Lower lobe of right lung (tissue), 2 donors: ENCODE measurements at regions not wholly inside any gene's neighbourhood (a gene's known extent, or its start where the extent isn't known, plus 50 kb on each side); places are given as distances from the start of the nearest gene placed in this dataset.

ENCODE experiments used
- ATAC-seq, 2 donors: fragments of 200-7000 bp; cut with Tn5 transposase; one replicate each; pipeline ENCODE4 v1.9.1; 2020 to 2022; ENCODE audit warnings: mild to moderate bottlenecking in 2 of 2, moderate library complexity in 2 of 2
- DNase-seq: peaks from one replicate; pipeline ENCODE4 v3.0.0-alpha.2; 2020
- H3K27ac ChIP-seq: fragments of 200-600 bp; one replicate; pipeline ENCODE4 v1.8.0; 2022
- H3K27me3 ChIP-seq: fragments of 200-600 bp; one replicate; pipeline ENCODE4 v1.8.0; 2022; ENCODE audit warnings: low read depth
- H3K36me3 ChIP-seq: fragments of 200-600 bp; one replicate; pipeline ENCODE4 v1.8.0; 2022; ENCODE audit warnings: mild to moderate bottlenecking
- H3K4me1 ChIP-seq: fragments of 200-600 bp; one replicate; pipeline ENCODE4 v1.8.0; 2022
- H3K4me3 ChIP-seq: fragments of 200-600 bp; one replicate; pipeline ENCODE4 v1.8.0; 2022; ENCODE audit warnings: mild to moderate bottlenecking
- H3K9me3 ChIP-seq: fragments of 200-600 bp; one replicate; pipeline ENCODE4 v1.8.0; 2022
- intact Hi-C: fragments of 100-400 bp; cut with DNase I; formaldehyde crosslinking; loops from one replicate; pipeline ENCODE4 v1.11.0; 2022
- TF ChIP-seq, protein P1 (sequence below): fragments of 200-600 bp; IDR thresholded peaks from one replicate; pipeline ENCODE4 v1.8.0; 2022; ENCODE audit warnings: antibody characterized with exemption, mild to moderate bottlenecking
- donor health status: DM: no; HTN: yes; CAD: no; lungs with severe emphysema.

DNA sequence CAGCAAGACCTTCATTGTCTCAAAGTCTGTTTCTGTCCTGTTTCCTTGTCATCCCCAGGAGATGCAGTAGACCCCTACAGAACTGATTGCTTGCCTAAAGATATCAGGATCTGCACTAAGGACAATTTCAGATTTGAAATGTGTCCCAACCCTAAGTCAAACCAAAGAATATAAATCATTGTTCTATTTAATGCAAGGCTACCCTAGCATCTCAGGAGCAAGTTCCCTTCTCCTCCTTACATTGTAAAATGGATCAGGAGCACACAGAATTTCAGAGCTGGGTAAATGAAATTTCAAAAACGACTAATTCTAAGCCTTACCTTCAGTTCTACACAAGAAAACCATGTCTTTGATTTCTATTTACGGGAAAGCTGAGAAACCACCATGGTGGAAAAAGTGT, 360.9 kb upstream of the KCNH8 start:
- Histone ChIP-seq H3K4me3 (no peak overlapping the region), H3K36me3 (no peaks in the 10 kb centered on the region), H3K27ac (no peak overlapping the region), H3K9me3 (no peaks in the 10 kb centered on the region), H3K27me3 (no peaks in the 10 kb centered on the region), H3K4me1 (no peaks in the 10 kb centered on the region)
- DNase-seq (no peak), ATAC-seq (no peak)
- TF ChIP-seq, protein P1, sequence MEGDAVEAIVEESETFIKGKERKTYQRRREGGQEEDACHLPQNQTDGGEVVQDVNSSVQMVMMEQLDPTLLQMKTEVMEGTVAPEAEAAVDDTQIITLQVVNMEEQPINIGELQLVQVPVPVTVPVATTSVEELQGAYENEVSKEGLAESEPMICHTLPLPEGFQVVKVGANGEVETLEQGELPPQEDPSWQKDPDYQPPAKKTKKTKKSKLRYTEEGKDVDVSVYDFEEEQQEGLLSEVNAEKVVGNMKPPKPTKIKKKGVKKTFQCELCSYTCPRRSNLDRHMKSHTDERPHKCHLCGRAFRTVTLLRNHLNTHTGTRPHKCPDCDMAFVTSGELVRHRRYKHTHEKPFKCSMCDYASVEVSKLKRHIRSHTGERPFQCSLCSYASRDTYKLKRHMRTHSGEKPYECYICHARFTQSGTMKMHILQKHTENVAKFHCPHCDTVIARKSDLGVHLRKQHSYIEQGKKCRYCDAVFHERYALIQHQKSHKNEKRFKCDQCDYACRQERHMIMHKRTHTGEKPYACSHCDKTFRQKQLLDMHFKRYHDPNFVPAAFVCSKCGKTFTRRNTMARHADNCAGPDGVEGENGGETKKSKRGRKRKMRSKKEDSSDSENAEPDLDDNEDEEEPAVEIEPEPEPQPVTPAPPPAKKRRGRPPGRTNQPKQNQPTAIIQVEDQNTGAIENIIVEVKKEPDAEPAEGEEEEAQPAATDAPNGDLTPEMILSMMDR, result no peak
- intact Hi-C loops, result no loop called here

DNA sequence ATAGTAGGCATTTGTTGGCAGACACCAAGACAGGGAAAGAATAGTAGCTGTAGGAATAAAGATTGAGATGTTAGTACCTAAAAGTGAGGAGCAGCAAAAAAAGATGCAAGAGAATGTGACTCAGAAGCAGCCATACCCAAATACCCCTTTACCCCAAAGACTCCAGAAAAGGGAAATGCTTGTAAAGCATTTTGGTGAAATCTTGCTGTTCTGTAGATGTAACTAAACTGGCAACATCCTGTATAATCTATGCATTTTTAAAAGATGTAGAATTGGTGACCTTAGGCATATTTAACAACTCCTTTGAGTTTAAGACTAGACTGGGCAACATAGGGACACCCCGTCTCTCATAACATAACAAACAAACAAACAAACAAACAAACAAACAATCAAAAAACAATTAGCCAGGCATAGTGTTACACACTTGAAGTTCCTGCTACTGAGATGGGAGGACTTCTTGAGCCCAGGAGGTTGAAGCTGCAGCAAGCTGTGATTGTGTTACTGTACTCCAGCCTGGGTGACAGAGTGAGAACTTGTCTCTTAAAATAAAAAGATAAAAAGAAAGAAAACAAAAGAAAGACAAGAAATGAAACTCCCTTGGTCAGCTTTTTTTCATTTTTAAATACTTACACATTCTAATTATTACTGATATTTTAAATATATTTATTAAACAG, 361.5 kb upstream of the KCNH8 start:
- Histone ChIP-seq H3K4me1 (no peaks in the 10 kb centered on the region), H3K27ac (no peak overlapping the region), H3K9me3 (no peaks in the 10 kb centered on the region), H3K4me3 (no peak overlapping the region), H3K36me3 (no peaks in the 10 kb centered on the region), H3K27me3 (no peaks in the 10 kb centered on the region)
- DNase-seq (no peak), ATAC-seq (no peak)
- TF ChIP-seq, protein P1, result no peak
- intact Hi-C loops, result no loop called here

DNA sequence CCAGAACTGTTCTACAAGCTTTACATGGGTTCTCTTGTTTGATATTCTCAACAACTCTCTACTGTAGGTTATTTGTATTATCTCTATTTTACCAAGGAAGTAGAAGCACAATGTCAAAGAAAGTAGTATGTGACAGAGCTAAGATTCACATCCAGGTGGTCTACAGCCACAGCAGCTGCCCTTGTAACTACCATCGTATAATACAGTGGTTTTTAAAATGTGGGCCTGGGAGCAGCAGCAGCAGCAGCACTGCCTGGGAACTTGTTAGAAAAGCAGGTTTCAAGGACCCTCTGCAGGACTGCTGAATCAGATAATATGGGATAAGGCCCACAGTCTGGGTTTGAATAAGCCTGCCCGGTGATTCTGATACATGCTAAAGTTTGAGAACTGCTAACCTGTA, 357.1 kb upstream of the SATB1 start:
- ATAC-seq, result no peak
- no peaks in the 10 kb centered on the region for H3K27me3 ChIP-seq
- no peaks in the 10 kb centered on the region for H3K36me3 ChIP-seq
- no peaks in the 10 kb centered on the region for H3K4me1 ChIP-seq
- intact Hi-C loops, result no loop called here
- H3K9me3 ChIP-seq, result no peaks in the 10 kb centered on the region
- DNase-seq, result no peak
- H3K4me3 ChIP-seq, result no peak overlapping the region
- TF ChIP-seq, protein P1, result no peak
- no peak overlapping the region for H3K27ac ChIP-seq

DNA sequence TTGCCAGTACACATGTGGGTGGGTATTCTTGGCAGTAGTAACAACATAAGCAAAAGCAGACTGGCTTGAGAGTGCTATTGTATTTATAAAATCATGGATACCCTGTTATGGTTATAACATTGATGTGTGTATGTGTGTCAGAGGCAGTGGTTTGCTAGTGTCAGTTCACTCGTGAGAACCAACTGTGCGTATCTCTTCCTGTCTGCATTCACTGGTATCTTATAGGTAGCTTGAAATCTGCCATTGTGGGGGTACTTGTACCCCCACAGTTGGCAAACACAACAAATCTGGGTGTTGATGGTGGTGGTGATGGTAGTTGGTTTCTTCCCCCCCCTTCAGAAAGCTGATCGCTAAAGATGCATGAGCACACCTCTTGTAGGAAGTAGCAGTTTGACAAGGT, 355.8 kb upstream of the SATB1 start:
- TF ChIP-seq, protein P1, result no peak
- H3K36me3 ChIP-seq, result no peaks in the 10 kb centered on the region
- no peaks in the 10 kb centered on the region for H3K4me1 ChIP-seq
- H3K4me3 ChIP-seq, result no peak overlapping the region
- no peak for ATAC-seq
- H3K27me3 ChIP-seq, result no peaks in the 10 kb centered on the region
- intact Hi-C loops, result no loop called here
- H3K9me3 ChIP-seq, result no peaks in the 10 kb centered on the region
- no peak overlapping the region for H3K27ac ChIP-seq
- DNase-seq, result no peak

DNA sequence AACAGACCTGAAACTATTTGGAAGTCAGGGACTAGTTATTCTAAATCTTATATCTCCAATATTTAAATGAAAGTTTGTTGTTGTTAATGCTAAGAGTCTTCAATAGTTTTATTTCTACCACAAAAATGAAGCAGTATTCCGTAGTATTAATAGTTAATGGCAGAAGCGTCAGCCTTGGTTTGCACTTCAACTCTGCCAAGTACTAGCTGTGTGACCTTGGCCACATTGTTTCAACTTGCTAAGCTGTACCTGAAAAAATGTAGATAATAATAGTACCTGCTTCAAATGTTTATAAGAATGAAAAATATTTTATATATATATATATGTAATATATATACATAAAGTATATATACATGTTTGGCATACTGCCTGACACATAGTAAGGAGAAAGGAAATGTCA, 354.6 kb upstream of the SATB1 start:
- Histone ChIP-seq H3K4me1 (no peaks in the 10 kb centered on the region), H3K4me3 (no peak overlapping the region), H3K9me3 (no peaks in the 10 kb centered on the region), H3K27me3 (no peaks in the 10 kb centered on the region), H3K27ac (no peak overlapping the region), H3K36me3 (no peaks in the 10 kb centered on the region)
- ATAC-seq, result no peak
- intact Hi-C loops, result no loop called here
- DNase-seq, result no peak
- TF ChIP-seq, protein P1, result no peak
